GM12892 (cell line): ENCODE measurements at regions not wholly inside any gene's neighbourhood (a gene's known extent, or its start where the extent isn't known, plus 50 kb on each side); places are given as distances from the start of the nearest gene placed in this dataset.
A peak's percentile ranks its signal among the peaks of the same experiment; 100 is the strongest.

ENCODE experiments used
- DNase-seq: peaks from one replicate; pipeline ENCODE4 v3.0.0; 2011; ENCODE audit not compliant: insufficient read length
- FAIRE-seq: peaks from 2 replicates; lab custom pipeline; 2011; peaks lifted over from hg19 to GRCh38; lab: Jason Lieb, UNC
- POLR2A ChIP-seq: IDR thresholded peaks from 2 replicates; pipeline ENCODE4 v1.6.1; 2011; ENCODE audit warnings: low read depth, low read length, control low read depth
- POLR2AphosphoS5 ChIP-seq: IDR thresholded peaks from 2 replicates; pipeline ENCODE4 v1.6.1; 2011; ENCODE audit warnings: low read depth, low read length, control low read depth
- TAF1 ChIP-seq: IDR thresholded peaks from 2 replicates; pipeline ENCODE4 v1.6.1; 2011; ENCODE audit warnings: low read depth, mild to moderate bottlenecking, control low read depth, low read length, borderline replicate concordance

DNA sequence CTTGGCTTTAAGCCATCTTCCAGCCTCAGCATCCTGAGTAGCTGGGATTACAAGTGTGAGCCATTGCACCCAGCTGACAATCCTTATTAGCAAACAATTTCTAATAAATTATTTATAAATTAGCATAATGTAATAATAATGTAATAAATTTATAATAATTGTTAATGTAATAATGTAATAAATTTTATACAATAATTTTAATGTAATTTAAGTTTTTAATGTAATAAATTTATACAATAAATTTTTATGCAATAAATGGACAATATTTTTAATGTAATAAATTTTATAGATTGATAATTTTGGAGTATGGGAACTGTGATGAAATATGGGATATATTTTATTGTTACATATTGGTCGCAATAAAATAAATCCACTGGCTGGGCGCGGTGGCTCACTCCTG is 1457.5 kb downstream of the KCNT2 start:
- TF ChIP-seq POLR2A (no peak), TAF1 (no peak), POLR2AphosphoS5 (no peak)
- FAIRE-seq: no peak

GRCh38 chr1:195141294-195141693 is 1466.9 kb downstream of the KCNT2 start:
- FAIRE-seq: no peak
- TF ChIP-seq POLR2AphosphoS5: no peak
- TF ChIP-seq POLR2A: no peak
- no peak for TF ChIP-seq TAF1
- DNase-seq: no peak

More for the DNA sequence above, 1457.5 kb downstream of the KCNT2 start:
- DNase-seq: no peak

DNA sequence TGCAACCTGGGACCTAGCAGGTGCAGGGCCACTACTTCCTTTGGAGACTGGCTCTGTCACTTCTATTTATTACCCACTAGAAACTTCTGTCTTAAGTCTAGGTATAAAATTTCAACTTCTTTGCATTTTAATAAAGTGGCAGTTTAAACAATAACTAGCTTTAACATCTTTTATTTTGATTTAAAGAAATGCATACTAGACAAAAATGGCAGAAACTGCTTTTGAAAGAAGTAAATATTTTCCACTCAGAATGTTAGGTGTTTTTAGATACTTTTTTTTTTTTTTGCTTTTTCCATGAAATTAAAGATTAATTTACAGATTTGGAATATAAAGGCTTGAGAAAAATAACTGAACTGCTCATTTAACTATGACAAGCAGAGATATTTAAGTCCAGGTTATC is 1477.6 kb downstream of the KCNT2 start:
- no peak for TF ChIP-seq TAF1
- TF ChIP-seq POLR2AphosphoS5: no peak
- TF ChIP-seq POLR2A: no peak
- DNase-seq: no peak
- no peak for FAIRE-seq

DNA sequence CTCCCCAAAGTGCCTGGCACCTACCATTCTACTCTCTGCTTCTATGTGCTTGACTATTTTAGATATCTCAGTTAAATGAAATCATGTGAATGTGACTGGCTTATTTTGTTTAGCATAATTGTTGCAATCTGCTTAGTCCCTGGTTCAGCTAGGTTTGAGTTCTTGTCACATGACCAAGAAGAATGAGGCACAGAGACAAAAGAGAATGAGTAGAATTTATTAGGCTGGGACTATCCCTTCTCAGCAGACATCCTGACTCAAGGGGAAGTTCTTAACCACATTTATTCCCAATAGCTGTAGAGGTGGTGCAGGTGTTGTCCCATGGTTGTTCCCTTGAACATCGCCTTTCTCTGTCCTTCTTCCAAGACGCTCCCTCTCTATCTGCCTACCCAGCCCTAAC is 1485.7 kb downstream of the KCNT2 start:
- TF ChIP-seq POLR2A (no peak), POLR2AphosphoS5 (no peak), TAF1 (no peak)
- FAIRE-seq: peak; percentile 17
- no peak for DNase-seq

DNA sequence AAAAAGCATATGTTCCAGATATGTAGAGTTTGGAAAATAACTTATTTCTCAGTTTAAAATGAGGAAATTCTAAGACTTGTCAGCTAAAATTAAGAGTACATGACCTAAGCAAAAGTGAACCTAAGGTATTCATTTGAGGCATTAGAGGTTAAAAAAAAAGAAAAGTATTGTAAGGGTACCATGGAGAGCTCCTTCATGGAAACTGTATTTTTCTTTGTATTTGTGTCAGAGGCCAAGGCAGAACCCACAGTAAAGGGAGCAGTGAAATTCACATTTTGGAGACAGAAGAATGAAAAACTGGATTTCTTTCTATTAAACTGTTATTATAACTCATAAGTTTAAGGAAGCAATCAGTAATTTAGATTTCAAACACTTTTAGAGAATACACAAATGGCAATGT is 1494.8 kb downstream of the KCNT2 start:
- FAIRE-seq (no peak), DNase-seq (no peak)

DNA sequence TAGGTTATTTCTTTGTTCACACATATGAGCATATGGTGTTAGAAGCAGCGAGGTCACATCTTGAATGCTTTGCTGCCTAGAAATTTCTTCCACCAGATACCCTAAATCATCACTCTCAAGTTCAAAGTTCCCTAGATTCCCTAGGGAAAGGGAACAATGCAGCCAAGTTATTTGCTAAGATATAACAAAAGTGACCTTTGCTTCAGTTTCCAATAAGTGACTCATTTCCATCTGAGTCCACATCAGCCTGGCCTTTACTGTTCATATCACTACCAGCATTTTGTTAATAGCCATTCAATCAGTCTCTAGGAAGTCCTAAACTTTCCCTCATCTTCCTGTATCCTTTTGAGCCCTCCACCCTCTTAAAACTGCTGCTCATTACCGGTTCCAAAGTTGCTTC is 1502.5 kb downstream of the KCNT2 start:
- DNase-seq (no peak), FAIRE-seq (no peak)
- TF ChIP-seq POLR2A (no peak), TAF1 (no peak), POLR2AphosphoS5 (no peak)

More for the DNA sequence above, 1494.8 kb downstream of the KCNT2 start:
- TF ChIP-seq POLR2AphosphoS5: no peak

DNA sequence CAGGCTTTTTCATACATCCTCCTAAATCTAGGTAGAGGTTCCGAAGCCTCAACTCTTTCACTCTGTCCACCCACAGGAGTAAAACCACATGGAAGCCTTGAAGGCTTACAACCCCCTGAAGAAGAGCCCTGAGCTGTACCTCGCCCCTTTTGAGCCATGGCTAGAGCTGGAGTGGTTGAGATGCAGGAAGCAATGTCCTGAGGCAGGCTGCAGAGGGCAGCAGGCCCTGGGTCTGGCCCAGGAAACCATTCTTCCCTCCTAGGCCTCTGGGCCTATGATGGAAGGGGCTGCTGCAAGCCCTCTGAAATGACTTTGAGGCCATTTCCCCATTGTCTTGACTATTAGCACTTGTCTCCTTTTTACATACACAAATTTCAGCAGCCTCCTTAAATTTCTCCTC is 1503.0 kb downstream of the KCNT2 start:
- TF ChIP-seq POLR2AphosphoS5 (no peak), POLR2A (no peak), TAF1 (no peak)
- DNase-seq (no peak), FAIRE-seq (no peak)

- TF ChIP-seq POLR2A: no peak
- TF ChIP-seq TAF1: no peak
- TF ChIP-seq POLR2AphosphoS5: no peak
- DNase-seq (no peak), FAIRE-seq (no peak)
Measured at GRCh38 chr1:195097316-195097715, 1510.9 kb downstream of the KCNT2 start.

DNA sequence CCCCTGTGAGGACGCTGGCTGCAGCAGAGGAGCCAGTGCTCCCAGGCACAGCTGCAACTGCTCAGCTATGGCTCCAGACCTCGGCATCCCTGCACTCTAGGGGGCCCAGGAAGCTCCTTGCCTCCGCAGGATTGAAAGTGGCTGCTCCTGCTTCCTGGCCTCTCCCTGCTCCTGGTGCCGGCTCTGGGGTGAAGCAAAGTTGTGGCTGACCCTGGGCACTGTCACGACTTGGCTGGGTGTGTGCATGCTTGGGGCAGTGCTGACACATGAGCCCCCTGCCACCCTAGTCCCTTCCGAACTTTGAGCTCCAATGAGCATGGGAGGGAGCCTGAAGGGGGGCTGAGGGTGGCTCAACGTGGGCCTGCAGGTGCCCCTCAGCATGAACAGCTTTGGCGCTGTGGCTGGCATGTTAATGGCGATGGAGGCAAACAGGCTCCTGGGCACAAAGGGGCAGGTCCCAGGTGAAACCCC is 1512.2 kb downstream of the KCNT2 start:
- no peak for TF ChIP-seq TAF1
- TF ChIP-seq POLR2A: no peak
- TF ChIP-seq POLR2AphosphoS5: no peak
- no peak for FAIRE-seq

GRCh38 chr1:195085196-195085595 is 1523.0 kb downstream of the KCNT2 start:
- TF ChIP-seq TAF1 (no peak), POLR2AphosphoS5 (no peak), POLR2A (no peak)
- FAIRE-seq: no peak

More for the DNA sequence above, 1512.2 kb downstream of the KCNT2 start:
- no peak for DNase-seq

DNA sequence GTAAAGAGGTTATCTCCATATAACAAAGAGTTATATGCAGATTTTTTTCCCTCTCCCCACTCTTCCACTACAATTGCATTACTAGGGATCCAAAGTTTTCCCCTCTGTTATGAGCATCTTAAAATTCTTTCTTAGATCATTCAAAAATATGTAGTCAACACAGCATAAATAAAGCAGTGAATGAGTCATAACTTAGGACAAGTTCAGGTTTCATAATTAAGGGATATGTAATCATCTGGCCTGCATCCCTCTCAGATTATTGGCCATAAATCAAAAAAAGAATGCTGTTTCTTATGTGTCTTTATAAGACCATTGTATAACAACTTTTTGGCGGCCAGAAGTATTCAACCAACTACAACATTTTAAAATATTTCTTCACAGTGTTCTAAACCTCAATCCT is 1526.1 kb downstream of the KCNT2 start:
- DNase-seq (no peak), FAIRE-seq (no peak)
- TF ChIP-seq TAF1: no peak

More at GRCh38 chr1:195085196-195085595, 1523.0 kb downstream of the KCNT2 start:
- no peak for DNase-seq

DNA sequence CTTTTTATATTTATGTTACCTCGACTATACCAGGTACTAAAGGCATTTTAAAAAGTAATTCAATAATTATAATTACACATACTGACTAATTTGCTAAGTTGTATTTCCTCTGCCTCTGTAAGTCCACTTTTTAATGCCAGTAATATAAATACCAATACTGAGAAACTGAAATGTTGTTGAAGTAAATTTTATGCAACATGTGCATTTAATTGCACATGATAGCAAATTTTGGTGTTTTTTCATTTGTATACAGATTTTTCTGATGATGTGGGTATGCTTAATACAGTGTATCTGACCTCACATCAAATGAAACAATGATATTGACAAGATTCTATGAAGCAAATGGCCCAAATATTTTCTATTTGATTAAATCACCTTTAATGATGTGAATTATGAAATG is 1531.6 kb downstream of the KCNT2 start:
- no peak for FAIRE-seq
- TF ChIP-seq TAF1 (no peak), POLR2A (no peak), POLR2AphosphoS5 (no peak)

DNA sequence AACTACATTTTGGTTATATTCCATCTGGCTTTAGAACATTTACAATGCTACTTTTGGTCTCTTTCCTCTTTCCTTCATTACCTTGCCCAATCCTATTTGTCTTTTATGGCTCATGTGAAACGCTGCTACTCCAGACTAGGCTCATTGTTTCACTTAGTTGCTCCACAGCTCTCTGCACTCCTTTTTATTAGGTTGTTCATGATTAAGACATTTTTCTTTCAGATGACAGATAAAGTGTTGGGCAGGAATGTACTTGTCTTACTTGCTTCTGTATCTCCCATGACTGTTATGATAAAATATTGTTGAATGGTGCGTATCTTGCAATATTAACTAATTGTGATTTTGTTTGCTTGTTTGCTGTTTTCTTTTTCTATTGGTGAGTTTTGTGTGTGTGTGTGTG is 1532.3 kb downstream of the KCNT2 start:
- FAIRE-seq: no peak
- no peak for DNase-seq
- TF ChIP-seq POLR2AphosphoS5: no peak

More for the DNA sequence above, 1531.6 kb downstream of the KCNT2 start:
- DNase-seq: no peak
